NCI-H1694 treated with DMSO at 0.1 percent for 48 hours (cell line): ENCODE measurements at regions not wholly inside any gene's neighbourhood (a gene's known extent, or its start where the extent isn't known, plus 50 kb on each side); places are given as distances from the start of the nearest gene placed in this dataset.

Experiments used
- DNase-seq: peaks from one replicate; lab custom pipeline; 2025; lab: John Stamatoyannopoulos, UW

DNA sequence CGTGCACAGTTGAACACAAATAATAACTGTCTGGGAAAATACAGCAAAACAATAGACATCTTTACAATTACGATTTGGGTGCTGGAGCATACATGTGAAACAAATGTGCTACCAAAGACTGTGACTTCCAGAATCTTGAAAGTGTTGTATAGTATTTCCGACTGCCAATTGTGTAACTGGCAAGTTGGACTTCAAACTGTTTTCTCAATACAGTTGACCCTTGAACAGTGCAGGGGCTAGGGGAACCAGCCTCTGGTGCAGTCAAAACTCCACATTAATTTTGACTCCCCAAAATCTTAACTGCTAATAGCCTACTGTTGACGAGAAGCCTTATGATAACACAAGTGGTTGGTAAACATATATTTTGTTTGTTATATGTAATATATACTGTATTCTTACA, 904.2 kb downstream of the EPHA3 start:
- DNase-seq, result no peak

DNA sequence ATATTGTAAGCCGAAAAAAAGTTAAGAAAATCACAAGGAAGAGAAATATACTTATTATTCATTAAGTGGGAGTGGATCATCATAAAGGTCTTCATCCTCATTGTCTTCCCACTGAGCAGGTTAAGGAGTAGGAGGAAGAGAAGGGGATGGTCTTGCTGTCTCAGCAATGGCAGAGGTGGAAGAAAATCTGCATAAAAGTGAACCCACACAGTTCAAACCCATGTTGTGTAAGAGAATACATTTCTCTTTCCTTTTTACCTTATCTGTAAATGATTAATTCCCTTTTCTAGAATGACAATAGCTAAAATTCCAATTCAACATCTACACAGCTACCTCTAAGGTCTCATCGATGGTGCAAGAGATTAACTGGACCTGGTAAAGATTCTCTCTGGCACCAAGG, 904.6 kb downstream of the EPHA3 start:
- no peak for DNase-seq

DNA sequence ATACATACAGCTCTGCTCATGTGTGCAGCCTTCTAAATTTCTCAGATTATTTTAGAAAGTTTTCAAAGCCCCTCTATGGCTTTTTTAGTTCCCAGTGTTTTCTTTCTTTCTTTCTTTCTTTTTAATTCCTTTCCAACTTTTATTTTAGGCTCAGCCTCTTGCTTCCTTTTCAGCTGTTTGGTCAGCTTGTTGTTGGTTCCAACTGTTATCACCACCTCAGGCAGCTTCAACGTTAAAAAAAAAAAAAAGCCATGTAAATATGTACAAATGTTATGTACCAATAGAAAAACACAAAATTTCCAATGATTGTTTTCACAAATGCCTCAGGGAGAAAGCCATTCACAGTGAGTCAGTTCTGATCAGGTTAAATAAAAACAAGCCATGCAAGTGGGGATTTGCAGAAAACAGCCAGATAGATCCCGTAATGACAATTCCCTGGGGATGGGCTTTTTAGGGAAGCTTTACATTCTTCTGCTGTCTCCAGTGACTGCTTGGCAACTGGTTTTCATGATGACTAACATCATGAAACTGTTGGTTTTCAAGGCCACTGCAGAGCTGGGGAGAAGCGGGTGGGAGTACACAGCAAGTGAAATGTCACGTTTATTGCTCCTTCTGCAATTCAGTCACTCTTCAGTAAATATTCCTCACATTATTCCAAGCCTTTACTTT, 908.4 kb downstream of the EPHA3 start:
- no peak for DNase-seq

DNA sequence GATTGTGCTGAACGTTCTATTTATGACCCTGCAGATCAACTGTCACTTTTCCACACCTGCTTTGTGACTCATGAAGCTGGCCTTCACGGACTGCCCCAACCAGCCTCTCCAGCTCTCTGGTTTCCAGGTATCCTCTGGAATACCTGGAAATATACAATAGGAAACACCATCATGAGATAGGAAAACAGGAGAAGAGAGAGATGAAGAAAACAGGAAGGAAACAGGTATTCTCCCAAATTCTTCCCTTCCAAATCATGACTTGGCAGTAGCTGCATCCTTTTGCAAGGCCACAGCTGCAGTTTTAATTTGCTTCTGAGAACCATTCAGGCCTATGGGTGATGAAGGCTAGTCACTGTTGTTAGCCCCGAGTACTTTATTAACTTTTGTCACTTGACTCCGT, 909.1 kb downstream of the EPHA3 start:
- DNase-seq, result no peak

DNA sequence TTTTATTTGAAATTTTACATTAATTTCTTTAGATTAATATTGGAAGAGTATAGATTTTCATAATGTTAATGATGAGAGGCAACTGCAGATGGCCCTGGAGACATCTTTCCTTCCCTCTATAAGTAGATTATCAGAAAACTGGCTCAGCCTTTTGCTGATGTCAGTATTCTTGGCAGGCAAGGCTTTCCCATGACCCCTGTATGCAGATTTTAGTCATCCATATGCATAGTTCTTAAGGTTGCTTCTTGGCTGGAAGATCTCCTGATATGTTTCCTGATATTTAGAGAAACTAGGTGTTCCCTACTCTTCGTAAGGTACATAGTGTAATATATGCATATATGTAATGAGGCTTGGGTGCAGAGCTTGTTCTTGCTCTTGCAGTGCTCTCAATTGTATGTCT, 911.4 kb downstream of the EPHA3 start:
- DNase-seq, result no peak

DNA sequence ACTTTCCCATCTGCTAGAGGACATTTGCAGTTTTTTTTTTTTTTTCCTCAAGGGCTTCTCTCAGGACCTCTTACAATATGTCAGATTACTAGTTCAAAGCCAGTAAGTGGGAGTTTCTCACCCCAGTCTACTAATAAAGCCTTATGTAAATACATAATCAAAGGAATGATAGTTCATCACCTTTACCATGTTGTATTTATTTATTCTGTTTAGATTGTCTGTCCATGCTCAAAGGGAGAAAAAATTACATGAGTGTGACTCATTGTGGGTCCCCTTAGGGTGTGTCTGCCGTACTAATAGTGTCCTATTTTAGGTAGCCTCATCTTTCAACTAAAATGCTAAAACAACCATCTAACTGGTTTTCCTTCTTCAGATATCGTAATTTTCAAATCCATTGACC, 917.6 kb downstream of the EPHA3 start:
- DNase-seq, result no peak

DNA sequence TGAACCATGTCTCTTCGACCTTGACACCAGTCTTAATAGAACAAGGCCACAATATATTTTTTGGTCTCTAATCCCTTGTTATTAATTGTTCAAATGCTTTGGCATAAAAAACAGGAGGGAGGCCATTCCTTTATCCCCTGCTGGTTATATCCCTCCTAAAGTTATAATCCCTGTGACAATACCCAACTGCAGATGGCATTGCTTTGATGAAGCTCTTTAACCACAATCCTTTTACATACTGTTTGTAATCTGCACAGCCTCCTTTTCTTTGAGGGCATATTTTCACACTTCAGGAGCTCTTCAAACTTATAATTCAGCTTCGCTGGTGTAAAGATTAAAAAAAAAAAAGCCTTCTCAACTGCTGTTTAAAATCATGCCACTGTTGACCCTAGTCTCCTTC, 919.0 kb downstream of the EPHA3 start:
- DNase-seq, result no peak

DNA sequence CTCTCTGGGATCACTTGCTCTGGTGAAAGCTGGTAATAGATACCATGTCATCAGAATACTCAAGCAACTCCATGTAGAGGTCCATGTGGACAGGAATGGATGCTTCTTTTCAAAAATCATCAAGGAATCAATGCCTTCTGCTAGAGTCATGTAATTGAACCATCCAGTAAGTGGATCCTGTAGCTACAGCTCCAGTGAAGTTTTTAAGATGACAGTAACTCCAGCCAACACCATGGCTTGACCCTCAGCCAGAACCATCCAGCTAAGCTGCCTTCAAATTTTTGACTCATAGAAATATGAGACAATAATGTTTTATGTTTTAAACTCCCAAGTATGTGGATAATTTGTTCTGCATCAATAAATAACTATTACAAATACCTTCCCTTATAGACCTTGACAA, 923.7 kb downstream of the EPHA3 start:
- DNase-seq, result no peak

DNA sequence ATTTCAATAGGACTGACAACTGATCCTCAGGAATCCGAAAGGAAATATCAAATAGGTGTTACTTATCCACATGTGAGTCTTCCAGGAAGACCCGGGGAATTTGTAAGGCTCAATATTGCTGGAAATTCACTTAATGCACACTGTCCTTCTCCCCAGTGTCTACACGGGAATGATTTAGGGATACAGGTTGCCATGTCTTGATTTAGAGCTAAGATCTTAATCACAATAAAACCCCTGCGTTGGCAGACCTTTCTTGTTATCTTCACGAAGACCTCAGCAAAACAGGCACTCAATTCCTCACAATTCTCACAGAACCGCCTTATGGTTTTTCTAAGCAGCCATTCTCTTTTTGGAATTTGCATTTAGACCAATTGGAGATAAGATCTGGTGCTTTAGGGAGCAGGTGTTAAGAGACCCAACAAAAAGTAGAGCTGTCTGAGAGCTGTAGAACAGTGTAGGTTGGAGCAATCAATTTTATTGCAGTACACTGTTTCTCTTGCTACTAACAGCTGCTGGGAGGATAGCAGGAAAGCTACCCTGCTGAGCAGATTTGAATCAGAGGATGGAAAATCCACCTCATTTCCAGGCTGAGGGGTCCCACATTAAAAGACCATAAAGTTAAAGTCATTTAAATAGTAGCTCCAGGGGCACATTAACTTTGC, 925.7 kb downstream of the EPHA3 start:
- no peak for DNase-seq

DNA sequence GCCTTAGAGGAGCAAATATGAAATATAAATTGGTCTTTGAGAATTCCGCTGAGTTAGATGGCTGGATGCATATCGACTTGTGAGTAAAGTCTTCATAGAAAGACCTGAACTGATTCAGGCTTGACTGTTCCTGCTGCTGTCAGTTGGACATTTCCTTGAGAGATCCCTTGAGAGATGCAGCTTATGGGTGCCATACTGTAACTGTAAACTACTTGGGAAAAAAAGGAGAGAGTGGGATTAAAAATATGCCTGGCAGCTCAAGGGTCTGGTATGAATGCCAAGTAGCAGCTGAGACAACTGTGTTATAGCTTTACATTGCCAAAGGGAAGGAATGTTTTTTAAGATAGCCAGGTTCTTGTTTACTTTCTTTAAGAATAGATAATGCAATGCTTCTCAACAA, 926.6 kb downstream of the EPHA3 start:
- DNase-seq, result no peak

DNA sequence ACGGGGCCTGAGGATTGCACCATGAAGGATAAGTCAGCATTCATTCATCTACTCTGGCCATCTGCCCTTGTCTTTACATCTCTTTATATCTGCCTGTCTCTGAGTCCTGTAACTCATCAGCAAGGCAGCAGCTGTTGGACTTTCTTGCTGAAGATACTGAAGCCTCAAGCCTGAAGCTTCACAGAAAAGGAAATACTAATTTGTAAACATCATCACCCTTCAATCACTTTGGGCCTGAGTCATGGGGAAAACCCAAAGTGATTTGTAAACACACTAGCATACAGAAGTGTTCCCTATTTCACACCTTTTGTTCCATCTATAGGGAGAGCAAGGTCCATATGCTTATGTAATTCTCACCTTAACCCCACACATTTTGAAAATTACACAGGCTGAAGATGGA, 928.2 kb downstream of the EPHA3 start:
- DNase-seq, result no peak

DNA sequence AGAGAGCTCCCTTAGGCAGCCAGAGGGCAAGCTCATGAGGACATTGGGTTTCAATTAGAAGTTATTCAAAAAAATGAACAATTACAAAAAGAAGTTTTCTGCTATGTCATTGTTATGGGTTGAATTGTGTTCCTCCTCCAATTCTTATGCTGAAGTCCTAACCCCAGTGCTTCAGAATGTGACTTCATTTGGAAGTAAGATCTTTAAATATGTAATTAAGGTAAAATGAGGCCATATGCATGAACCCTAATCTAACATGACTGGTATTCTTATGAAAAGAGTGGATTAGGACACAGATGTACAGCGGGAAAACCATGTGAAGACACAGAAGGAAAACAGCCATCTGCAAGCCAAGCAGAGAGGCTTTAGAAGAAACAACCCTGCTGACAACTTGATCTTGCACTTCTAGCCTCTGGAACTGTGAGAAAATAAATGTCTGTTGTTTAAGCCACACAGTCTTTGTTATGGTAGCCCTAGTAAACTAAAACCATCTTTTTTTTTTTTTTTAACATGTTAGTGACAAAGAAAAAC, 929.6 kb downstream of the EPHA3 start:
- no peak for DNase-seq

DNA sequence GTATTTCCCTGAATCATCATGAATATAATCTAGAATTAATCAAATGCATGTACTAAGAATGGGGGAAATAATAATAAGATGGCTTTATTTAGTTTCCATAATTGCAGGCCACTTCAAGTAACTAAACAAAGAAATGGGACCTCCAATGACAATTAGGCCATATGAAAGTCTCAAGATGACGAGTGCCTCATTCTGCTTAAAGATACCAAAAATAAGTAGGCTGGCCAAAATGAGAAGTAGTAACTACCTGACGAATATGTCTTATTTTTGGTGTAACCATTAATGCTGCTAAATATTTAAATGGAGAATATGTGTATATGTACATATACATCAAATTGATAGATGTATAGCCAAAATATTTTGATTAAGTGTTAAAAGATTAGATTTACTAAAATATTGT, 932.6 kb downstream of the EPHA3 start:
- no peak for DNase-seq

DNA sequence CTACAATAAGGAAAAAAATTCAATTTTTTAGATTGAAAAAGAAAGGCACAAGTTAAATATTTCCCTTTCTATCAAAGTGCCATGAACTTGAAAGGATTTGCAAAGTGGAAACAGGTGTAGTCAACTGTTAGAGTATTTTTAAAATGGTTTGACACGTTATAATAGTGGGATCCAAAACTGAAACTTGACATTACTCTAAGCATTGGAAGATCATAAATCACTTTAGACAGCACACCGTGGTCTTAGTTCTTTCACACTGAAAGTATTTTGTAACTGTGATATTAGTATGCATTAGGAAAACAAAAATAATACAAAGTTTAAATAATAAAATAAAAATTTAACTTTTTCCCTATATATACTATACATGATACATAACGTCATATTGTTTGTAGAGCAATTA, 933.1 kb downstream of the EPHA3 start:
- no peak for DNase-seq

DNA sequence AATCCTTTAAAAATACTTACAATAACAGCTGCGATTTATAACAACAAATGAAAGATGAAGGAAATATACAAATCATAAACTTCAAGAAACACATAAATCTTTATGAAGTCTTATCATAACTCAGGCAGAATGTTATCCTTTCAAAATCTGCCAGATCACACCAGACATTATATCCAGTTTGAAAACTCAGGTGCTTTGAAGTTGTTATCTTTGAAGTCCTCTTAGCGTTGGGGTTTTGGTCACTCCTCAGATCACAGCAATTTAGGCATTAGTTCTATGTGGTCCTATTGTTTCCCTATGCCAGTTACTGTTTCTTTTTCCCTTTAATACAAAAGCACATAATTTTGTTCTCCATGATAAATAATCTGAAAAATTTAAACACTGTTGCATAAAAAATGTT, 934.6 kb downstream of the EPHA3 start:
- no peak for DNase-seq

DNA sequence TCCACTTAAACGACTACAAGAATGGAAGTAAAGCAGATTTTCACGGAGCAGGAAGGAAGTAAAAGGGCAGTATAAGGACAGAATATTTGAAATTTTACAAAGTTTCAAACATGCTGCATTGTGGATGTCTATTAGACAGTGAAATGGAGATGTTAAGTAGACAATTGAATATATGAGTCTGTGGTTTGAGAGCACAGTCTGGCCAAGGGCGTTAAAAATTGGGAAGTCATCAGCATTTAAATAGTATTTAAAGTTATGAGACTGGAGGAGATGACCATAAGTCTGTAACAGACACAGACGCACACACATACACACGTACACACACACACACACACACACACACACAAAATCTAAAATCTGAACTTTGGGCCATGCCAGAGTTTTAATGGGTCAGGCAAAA, 935.9 kb downstream of the EPHA3 start:
- DNase-seq, result no peak

DNA sequence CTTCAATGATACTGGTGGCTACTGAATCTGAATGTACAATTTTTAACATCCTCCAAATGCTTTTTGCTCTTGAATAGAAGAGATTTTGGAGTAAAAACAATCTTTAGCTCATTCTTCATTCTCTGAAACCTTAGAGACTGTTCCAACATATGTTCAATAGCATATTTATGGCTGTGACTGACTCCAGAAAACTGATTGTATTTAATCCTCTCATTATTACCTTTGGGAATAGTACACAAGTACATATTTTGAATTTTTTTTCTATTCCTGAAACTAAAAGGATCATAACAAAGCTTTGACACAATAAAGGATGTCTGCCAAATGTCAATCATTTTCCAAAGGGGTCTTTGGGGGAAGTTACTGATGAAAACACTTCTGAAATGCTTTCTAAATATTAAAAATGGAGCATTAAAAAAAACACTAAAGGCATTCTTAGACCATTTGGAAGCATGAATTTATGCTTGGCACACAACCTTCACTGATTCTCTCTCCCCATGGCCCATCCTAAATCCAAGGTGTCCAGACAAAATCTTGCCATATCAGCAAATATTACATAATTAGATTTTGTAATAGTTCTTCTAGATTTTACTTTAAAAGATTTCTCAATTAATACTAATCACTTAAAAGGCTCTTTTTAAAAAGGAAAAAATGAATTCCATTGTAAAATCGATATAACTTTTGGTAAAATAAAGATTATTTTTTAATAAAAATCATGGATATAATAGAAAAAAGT, 936.8 kb downstream of the EPHA3 start:
- no peak for DNase-seq

DNA sequence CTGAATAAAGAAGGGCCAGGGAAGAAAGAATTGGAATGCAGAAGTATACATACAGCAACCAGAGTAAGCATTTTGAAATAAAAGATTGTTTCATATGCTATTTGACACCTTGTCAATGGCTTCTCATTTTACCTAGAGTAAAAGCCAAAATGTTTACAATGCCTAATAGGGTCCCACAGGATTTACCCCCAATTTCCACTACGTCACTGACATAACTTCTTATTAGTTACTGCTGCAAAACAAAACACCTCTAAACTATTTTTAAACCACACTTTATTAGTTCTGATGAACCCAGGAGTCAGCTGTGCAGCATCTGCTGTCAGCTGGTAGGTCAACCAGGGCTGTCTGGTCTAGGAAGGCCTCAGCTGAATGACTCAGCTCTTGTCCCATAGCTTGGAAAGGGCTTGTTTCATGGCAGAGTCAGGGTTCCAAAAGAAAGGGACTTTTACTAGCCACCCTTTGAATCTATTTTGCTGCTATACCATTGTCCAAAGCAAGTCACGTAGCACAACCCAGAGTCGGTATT, 945.1 kb downstream of the EPHA3 start:
- no peak for DNase-seq

DNA sequence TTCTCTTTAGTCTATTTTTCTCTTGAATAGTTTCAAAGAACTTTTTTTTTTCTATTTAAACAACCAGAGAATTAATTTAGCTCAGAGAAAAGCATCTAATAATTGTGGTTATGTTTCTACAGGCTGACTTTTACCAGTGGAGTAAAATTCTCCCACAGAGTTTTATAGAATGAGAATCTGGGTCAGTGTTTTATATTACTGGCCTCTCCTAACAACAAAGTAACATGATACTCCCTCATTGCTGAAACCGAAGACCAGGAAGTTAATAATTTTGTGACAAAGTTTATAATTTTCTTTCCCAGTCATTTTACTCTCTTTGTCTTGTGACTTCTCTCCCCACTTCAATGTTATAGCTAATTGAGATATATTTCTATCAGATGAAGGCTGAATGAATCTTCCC, 946.9 kb downstream of the EPHA3 start:
- no peak for DNase-seq

DNA sequence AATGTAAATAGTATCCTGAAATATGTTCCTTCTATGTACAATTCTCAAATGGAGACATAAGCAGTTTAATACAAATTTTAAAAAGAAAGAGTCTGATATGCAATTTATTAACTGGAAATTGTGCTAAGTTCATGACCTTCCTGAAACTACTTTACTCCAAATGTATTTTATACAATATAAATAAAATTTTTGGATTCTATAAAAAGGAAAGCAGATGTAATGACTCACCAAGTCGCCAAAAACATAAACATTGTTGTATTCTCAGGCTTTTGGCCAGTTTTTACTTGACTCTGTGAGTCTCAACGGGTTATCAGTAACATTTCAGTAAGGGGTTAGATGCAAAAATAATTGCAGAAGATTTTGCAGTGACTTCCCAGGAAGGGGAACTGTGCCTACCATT, 948.2 kb downstream of the EPHA3 start:
- no peak for DNase-seq

DNA sequence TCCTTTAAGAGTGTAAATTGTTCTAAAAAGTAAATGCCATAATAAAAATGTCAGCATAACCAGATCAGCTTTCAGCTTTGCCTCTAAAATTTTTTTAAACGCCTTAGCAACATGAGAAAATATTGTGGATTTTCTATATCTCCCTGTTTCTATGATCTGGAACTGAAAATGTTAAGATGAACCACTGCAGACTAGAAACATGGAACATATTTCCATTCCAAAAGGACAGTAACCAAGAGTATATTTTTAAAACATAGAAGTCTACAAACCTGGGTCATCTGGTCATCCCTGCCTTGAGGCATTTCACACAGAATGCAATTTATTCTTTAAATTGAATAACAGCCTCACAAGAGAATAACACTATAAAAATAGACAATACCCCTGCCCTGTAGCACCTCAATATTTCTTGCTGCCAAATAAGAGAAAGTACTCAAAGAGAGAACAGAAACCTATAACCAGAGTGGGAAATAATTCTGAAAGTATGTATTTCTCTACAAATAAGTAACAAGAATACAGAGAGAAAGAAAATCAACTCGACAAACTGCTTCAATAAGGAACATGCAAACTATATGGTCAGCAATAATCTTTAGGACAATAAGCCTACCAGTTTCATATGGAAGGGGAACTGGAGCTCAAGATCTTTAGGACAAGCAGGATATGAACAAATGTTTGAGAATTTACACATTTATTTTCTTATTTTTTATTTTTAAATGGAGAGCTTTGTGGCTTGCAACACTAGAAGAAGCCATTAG, 949.0 kb downstream of the EPHA3 start:
- DNase-seq, result no peak

DNA sequence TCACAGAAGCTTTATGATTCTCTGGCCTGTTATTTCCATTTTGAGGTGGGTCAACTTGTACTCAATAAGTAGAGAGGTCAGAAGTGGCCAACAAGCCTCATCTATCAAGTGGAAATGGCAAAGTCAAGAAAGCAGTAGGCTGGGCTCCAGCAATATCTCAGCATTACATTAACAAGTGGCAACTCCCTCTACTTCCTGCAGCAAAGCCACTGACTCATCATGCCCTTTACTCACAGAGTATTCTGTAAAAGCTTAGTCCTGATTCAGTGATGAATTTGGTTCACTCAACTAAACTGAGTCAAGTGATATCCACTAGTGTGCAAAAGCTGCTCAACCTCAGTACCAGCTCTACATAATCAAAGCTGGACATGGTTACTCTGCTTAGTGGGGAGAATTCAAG, 954.6 kb downstream of the EPHA3 start:
- DNase-seq, result no peak
